Activated B cell treated with CpG ODN at 0.5 μM for 24 hours (primary cell): ENCODE measurements at regions not wholly inside any gene's neighbourhood (a gene's known extent, or its start where the extent isn't known, plus 50 kb on each side); places are given as distances from the start of the nearest gene placed in this dataset.

Experiments
- ATAC-seq: fragments of 200-7000 bp; cut with Tn5 transposase; one replicate; pipeline ENCODE4 v1.10.0; 2021; ENCODE audit warnings: low read depth, mild to moderate bottlenecking, moderate library complexity
- CTCF ChIA-PET: fragments of 350-600 bp; sonication (Branson Sonifier 250); formaldehyde crosslinking; loops from one replicate; lab custom pipeline; 2021; ENCODE audit warnings: antibody characterized with exemption; lab: Charles Lee
- POLR2A ChIA-PET: fragments of 350-600 bp; sonication (Branson Sonifier 250); formaldehyde crosslinking; loops from one replicate; lab custom pipeline; 2021; ENCODE audit warnings: antibody characterized with exemption; lab: Charles Lee
- DNase-seq: peaks from one replicate; pipeline ENCODE4 v3.0.0; 2022
- H3K27ac Mint-ChIP-seq: one replicate; pipeline ENCODE4 v1.8.0; 2020; ENCODE audit warnings: mixed read lengths
- H3K27me3 Mint-ChIP-seq: one replicate; pipeline ENCODE4 v1.8.0; 2021; ENCODE audit warnings: mixed read lengths
- H3K36me3 Mint-ChIP-seq: one replicate; pipeline ENCODE4 v1.8.0; 2021; ENCODE audit warnings: low read depth, mixed read lengths
- H3K4me1 Mint-ChIP-seq: one replicate; pipeline ENCODE4 v1.8.0; 2021; ENCODE audit warnings: mixed read lengths
- H3K4me3 Mint-ChIP-seq: one replicate; pipeline ENCODE4 v1.8.0; 2020; ENCODE audit warnings: mild to moderate bottlenecking, mixed read lengths
- H3K9me3 Mint-ChIP-seq: one replicate; pipeline ENCODE4 v1.8.0; 2020; ENCODE audit warnings: mixed read lengths
- intact Hi-C: fragments of 100-400 bp; cut with micrococcal nuclease; formaldehyde crosslinking; loops from one replicate; pipeline ENCODE4 v1.15.1; 2024
- TF ChIP-seq, protein P1 (sequence below): fragments of 200-600 bp; IDR thresholded peaks from one replicate; pipeline ENCODE4 v1.8.0; 2022; ENCODE audit warnings: antibody characterized with exemption, mild to moderate bottlenecking

DNA sequence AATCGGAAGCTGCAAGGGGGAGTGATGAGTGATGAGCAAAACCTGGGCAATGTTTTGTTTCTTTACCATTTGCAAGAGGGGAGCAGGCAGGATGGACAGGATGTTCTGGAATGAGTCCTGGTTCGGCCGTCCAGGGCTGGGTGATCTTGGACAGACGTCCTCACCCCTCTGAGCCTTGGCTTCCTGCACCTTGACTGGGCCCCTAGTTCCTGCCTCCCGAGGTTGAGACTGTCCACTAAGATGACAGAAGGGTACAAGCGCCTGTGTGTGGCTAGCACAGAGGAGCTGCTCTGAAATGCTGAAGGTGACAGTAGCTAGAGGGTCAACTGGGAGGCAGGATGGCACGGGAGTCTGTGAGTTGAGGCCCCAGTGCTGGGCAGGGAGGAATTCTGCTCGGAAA lies 306.2 kb downstream of the MN1 start:
- no peaks in the 10 kb centered on the region for H3K36me3 Mint-ChIP-seq
- H3K27ac Mint-ChIP-seq, result no peak overlapping the region
- ChIA-PET POLR2A (no interaction called here), CTCF (no interaction called here)
- H3K4me1 Mint-ChIP-seq, result no peaks in the 10 kb centered on the region
- ATAC-seq (no peak), DNase-seq (no peak)
- intact Hi-C loops, result no loop called here
- TF ChIP-seq, protein P1, sequence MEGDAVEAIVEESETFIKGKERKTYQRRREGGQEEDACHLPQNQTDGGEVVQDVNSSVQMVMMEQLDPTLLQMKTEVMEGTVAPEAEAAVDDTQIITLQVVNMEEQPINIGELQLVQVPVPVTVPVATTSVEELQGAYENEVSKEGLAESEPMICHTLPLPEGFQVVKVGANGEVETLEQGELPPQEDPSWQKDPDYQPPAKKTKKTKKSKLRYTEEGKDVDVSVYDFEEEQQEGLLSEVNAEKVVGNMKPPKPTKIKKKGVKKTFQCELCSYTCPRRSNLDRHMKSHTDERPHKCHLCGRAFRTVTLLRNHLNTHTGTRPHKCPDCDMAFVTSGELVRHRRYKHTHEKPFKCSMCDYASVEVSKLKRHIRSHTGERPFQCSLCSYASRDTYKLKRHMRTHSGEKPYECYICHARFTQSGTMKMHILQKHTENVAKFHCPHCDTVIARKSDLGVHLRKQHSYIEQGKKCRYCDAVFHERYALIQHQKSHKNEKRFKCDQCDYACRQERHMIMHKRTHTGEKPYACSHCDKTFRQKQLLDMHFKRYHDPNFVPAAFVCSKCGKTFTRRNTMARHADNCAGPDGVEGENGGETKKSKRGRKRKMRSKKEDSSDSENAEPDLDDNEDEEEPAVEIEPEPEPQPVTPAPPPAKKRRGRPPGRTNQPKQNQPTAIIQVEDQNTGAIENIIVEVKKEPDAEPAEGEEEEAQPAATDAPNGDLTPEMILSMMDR, result no peak
- peaks cover 2% of the 10 kb centered on the region for H3K27me3 Mint-ChIP-seq
- no peak overlapping the region for H3K4me3 Mint-ChIP-seq
- peaks cover 4% of the 10 kb centered on the region for H3K9me3 Mint-ChIP-seq

DNA sequence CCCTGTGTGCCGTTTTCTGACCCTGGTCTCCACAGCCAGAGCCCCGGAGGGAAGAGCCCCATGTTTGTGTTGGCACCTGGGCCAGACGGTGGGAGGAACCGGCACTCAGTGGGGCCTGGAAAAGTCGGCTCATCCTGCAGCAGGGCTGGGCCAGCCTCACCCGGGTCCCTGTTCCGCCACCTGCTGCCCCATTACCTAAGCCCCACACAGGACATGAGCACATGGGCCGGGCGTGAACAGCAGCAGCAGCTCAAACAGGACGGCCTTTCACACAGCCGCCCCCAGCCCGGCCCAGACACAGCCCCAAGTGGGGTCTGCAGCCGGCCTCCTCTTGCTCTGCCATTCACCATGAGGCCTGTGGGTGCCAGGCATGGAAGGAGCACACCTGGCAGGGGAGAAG lies 302.4 kb downstream of the MN1 start:
- Mint-ChIP-seq H3K36me3 (no peaks in the 10 kb centered on the region), H3K9me3 (peaks cover 2% of the 10 kb centered on the region), H3K4me3 (no peak overlapping the region), H3K4me1 (no peaks in the 10 kb centered on the region), H3K27ac (no peak overlapping the region), H3K27me3 (peaks cover 2% of the 10 kb centered on the region)
- ChIA-PET POLR2A (no interaction called here), CTCF (no interaction called here)
- ATAC-seq (no peak), DNase-seq (no peak)
- TF ChIP-seq, protein P1, result no peak
- intact Hi-C loops, result no loop called here

DNA sequence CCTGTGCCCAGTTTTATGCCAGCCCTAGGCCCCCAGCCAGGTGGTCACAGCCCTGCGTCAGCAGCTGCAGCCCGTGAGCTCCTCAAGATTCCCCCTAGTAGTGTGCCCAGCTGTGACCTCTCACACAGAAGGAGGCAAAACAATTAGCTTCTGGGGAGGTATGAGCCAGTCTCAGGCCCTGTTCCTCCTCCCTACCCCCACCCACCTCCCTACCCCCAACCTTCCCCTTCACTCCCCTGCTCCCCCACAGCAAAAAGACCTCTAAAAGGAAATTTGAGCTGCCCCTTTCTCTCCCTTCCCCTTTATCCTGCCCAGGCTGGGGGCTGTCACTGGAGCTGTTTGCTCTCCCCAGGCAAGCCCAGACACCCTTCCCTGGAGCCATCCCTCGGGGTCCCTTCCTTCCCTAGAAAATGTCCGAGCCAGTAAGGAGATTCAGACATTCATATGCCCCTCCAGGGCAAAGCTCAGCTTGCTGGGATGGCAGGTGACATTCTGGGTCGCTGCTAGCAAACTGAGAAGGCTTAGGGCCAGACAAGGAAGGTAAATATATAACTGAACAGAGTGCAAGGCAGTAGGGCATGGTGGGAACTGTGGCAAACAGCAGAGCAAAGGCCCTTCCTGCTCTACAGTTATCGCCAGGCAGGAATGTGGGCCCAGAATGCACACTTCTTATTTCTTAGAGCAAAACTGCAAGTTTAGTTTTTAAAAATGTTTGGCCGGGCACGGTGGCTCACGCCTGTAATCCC lies 300.2 kb downstream of the MN1 start:
- ATAC-seq (no peak), DNase-seq (no peak)
- Mint-ChIP-seq H3K9me3 (peaks cover 2% of the 10 kb centered on the region), H3K4me3 (no peak overlapping the region), H3K4me1 (no peaks in the 10 kb centered on the region), H3K36me3 (no peaks in the 10 kb centered on the region), H3K27ac (no peak overlapping the region), H3K27me3 (no peaks in the 10 kb centered on the region)
- intact Hi-C loops, result no loop called here
- POLR2A ChIA-PET, result no interaction called here
- TF ChIP-seq, protein P1, result no peak
- CTCF ChIA-PET, result interaction anchor here (1.0 kb wide), 1 partner anchor 14 kb away, joined by 3 read pairs; no protein-coding TSS in a partner anchor

DNA sequence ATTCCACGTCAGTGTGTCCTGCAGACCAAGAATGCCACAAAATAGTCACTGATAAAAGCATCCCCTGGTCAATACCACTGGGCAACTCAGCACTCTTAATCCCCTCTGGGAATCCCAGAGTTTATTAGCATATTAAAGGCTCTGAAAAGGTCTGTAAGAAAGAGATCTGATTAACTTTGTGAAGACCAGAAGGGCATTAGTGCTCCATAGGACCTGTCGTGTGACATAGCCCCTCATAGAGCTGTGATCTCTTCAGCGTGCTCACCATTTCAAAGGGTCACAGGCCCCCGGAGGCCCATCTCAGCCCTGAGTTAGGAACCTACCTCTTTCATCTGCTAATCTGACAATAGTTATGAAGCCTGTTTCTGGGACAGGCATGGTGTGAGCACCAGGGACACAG lies 299.2 kb downstream of the MN1 start:
- ChIA-PET POLR2A (no interaction called here), CTCF (no interaction called here)
- DNase-seq (no peak), ATAC-seq (no peak)
- no peaks in the 10 kb centered on the region for H3K4me1 Mint-ChIP-seq
- intact Hi-C loops, result no loop called here
- peaks cover 2% of the 10 kb centered on the region for H3K9me3 Mint-ChIP-seq
- TF ChIP-seq, protein P1, result no peak
- H3K27me3 Mint-ChIP-seq, result no peaks in the 10 kb centered on the region
- H3K4me3 Mint-ChIP-seq, result no peak overlapping the region
- no peaks in the 10 kb centered on the region for H3K36me3 Mint-ChIP-seq
- no peak overlapping the region for H3K27ac Mint-ChIP-seq

DNA sequence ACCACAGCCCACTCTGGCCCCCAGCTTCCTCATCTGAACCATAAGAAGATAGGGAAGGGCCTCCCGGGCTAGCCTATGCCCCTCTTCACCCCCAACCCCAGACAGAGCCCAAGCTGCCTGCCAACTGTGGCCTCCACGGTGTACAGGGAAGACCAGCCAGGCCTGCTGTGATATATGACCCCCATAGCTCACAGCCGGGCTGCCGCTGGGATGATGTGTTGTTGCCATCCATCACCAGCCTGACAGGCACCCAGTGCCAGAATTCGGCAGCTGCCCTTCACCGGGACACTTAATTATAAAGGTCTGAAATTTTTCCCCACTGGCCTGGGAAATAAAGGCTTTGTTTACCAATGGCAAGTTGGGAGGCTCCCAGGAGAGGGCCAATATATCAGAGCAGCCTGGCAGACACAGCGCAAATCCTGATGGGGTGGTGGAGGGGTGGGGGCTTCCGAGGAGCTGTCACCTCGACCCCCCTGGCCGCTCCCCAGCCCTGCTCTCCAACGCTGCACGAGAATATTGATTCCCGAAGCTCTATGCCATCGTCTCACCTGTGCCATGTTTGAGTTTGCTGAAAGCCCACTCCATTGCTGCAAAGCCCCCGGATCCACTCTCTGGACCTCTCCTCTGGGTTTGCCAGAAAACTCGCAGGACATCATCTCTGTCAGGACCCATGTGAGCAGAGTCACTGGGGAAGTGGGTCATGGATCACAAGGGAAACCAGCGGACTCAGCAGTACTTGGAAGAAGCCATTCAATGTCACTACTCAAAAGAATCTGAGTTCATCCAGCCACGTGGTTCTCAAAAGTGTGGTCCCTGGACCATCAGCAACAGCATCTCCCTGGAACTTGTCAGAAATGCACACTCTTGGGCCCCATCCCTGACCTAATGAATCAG lies 296.9 kb downstream of the MN1 start:
- ATAC-seq, result no peak
- no peak for DNase-seq

More for the DNA sequence above, 296.9 kb downstream of the MN1 start:
- intact Hi-C loops, result no loop called here
- Mint-ChIP-seq H3K27ac (no peak overlapping the region), H3K9me3 (peaks cover 2% of the 10 kb centered on the region), H3K36me3 (no peaks in the 10 kb centered on the region), H3K4me3 (no peak overlapping the region), H3K4me1 (no peaks in the 10 kb centered on the region), H3K27me3 (no peaks in the 10 kb centered on the region)
- ChIA-PET CTCF (no interaction called here), POLR2A (no interaction called here)
- TF ChIP-seq, protein P1, result no peak
